GM19324 (cell line): ENCODE measurements at regions not wholly inside any gene's neighbourhood (a gene's known extent, or its start where the extent isn't known, plus 50 kb on each side); places are given as distances from the start of the nearest gene placed in this dataset.
"Not testable (repeated sequence)": the region's sequence is repeated elsewhere in the genome, so short reads cannot be mapped to it uniquely, and the experiment has no call there.

Source experiments
- ATAC-seq: cut with Tn5 transposase; IDR thresholded peaks from one replicate; pipeline ENCODE4 v1.9.1; 2021; ENCODE audit warnings: mild to moderate bottlenecking, moderate library complexity; ENCODE audit not compliant: unreplicated experiment, low FRiP score

DNA sequence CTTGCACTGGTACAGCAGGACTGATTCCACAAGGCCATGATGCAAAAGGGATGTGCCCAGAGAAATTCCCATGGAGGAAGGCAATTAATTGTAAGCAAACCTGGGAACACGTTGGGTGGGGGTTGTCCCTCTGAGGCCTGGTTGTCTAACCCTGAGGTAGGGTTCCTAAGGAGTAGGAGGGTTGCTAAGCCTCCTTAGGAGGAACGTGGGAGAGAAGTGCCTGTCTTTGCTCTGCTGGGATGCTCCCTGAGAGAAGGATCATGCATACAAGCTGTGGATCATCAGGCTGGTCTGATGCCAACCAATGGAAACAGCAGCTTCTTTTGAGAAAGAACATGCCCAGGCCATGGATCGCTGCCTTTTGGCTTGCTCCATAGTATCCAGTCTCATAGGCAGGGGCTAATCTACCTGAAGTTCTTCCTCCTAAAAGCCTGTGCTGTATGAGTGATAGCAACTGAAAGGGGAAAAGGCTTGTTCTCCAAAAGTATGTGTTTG lies 203.7 kb upstream of the NPVF start:
- no peak for ATAC-seq

DNA sequence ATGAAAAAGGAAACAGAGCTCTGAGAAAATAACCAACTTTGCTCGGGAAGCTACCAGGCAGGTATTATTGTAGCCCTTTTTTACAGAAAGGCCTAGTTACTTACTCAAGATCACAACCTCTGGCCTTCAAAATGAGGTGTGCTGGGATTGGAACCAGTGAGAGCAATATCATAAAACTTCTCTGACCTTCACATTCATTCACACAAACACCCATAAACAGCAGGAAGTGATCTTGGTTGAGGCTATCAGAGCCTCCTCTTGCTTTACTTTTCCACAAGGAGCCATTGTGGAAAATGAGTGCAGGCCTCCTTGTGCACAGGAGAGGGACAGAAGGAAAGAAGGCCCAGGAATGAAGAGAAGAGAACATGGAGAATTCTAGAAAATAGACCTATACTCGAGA lies 204.5 kb upstream of the NPVF start:
- ATAC-seq, result no peak

DNA sequence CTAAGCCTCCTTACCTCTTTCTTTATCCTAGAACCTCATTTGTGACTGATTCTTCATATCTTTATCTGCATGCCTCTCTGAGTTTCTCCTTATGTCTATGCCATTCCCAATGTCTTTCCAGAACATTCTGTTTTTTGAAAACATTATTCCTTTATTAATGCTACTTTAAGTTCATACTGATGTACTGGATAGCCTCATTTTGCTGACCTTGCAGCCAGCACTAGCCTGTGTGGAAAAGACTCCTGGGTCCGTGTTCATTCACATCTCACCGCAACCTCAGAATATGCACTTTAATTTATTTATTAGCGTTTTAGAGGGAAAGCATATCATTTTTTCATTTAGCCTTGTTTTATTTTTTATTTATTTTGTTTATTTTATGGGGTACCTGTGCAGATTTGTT lies 208.1 kb upstream of the NPVF start:
- ATAC-seq, result no peak

DNA sequence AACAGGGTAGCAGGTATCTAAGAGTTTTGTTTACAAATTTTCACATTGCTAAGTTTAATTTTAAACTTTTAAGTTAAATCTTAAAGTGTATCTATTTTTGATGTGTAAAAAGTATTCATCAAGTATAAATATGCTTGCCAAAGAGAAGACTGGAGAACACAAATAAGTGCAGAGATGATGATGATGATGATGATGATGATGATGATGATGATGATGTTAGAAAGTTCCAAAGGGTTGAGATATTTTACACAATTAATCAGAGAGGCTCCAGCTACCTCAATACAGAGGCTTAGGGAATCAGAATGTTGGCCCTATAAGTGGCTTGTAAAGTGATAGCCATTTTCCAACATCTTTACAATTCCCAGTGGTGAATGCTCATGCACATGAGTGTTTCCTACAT lies 209.0 kb upstream of the NPVF start:
- no peak for ATAC-seq

DNA sequence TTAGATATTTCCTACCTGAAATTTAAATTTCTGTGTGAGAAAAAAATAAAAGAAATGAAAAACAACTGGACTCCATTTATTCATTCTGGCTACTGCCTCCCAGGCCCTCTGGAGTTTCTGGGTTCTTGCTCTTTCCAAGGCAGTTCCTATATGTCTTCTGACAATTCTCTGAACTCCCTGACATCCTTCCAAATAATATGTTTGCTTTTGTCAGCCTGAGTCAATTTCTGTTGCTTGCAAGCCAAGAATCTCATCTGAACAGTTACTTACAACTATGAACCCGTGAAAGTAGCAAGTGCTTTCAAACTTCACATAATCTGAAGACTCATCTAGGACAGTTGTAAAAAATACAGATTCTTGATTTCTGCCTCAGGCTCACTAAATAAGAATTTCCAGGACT lies 216.7 kb upstream of the NPVF start:
- ATAC-seq, result no peak

GRCh38 chr7:25448301-25448700 lies 220.0 kb upstream of the NPVF start:
- no peak for ATAC-seq

DNA sequence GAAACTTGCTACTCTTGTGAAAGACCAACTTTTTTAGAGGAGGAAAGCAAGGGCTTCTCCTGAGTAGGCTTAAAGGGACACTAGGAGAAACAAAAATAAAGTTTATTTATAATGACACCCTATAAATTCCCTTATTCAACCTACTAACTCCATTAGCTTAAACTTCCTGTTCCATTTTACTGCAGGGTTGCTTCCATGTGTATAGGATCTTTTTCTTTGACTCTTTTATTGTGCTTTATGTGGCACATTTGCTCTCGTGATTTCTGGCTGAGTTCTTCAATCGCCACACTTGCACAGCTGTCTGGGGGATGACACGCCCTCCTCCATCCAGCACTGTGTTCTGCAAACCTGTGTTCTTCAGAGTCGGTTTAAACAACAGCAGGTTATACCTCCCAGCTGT lies 225.7 kb upstream of the NPVF start:
- no peak for ATAC-seq

- no peak for ATAC-seq
Observed at GRCh38 chr7:25454562-25455041, 226.3 kb upstream of the NPVF start.

GRCh38 chr7:25455683-25456251 lies 227.5 kb upstream of the NPVF start:
- no peak for ATAC-seq

DNA sequence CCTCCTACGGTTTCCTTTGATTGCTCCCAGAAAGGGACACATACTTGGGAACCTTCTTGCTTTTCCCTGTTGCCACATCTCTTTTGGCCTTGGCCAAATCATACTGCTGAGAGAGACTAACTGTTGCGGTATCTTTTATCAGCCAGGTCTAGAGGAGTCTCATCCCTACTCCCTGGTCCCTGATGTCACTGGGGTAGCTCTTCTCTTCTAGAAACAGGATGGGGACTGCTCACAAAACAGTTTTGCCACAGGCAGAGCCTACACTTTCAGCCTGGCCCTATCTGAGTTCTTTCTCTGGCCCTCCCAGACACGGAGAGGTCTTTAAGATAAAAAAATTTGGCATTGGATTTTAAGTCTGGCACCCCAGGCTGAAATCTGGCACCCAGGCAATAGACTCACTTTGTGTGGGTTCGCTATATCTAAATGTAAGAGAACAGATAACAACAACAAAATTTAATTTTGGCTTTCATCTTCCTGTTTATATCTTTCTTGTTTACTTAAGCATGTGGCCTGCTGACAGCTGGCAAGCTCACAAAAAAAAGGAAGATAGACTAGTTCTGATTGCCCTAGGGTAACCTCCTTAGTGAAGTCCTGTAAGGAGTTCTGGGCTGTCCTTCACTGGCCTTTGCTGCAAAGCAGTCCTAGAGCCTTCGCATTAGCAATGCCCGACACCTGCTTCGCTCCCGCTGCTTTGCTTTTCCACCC lies 228.3 kb upstream of the NPVF start:
- ATAC-seq, result no peak

- no peak for ATAC-seq
Observed at GRCh38 chr7:25459057-25459456, 230.8 kb upstream of the NPVF start.

DNA sequence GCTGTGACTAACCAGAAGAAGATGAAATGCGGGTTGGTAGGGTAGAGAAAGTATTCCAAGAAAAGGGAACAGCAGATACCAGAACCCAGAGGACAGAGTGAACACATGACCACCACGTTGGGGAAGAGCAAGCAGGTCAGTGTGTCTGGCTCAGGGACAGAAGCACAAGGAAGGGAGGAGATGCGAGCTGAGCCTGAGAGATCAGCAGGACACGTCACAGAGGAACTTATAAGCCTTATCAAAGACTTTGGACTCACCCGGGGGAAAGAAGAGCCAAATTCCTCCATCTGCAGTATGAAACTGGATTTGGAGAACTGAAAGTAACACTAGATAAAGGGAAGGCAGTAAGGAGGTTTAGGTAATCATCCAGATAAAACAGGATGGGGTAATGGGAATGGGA lies 232.1 kb upstream of the NPVF start:
- no peak for ATAC-seq

DNA sequence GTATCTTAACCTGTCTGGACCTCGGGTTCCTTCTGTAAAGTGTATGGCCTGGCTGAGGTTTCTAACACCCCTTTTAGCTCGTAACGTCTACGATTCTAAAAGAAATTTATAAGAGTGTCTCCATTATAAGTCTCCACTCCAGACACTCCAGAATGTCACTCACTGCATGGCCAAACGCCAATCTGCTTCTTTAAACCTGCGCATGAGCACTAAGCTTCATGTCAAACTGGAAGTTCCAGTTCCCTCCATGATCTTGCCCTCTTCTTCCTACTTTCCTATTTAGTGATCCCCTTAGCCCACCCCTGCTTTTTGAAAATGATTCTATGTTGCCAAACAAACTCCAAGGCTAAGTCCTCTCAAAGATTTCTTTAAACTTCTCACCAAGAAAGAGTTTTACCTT lies 241.4 kb upstream of the NPVF start:
- no peak for ATAC-seq

- no peak for ATAC-seq
Observed at GRCh38 chr7:25476863-25477499, 248.7 kb upstream of the NPVF start.

GRCh38 chr7:25478221-25478620 lies 249.9 kb upstream of the NPVF start:
- ATAC-seq, result not testable (repeated sequence)

GRCh38 chr7:25478925-25479324 lies 250.6 kb upstream of the NPVF start:
- ATAC-seq, result no peak

- no peak for ATAC-seq
Observed at GRCh38 chr7:25481891-25482290, 253.6 kb upstream of the NPVF start.

GRCh38 chr7:25482631-25483030 lies 254.3 kb upstream of the NPVF start:
- ATAC-seq, result no peak

GRCh38 chr7:25485026-25485425 lies 256.7 kb upstream of the NPVF start:
- ATAC-seq, result no peak

GRCh38 chr7:25486656-25487055 lies 258.4 kb upstream of the NPVF start:
- no peak for ATAC-seq

- no peak for ATAC-seq
Observed at GRCh38 chr7:25493805-25494366, 265.6 kb upstream of the NPVF start.
